Hindlimb muscle (tissue), 1 donor: ENCODE measurements at regions not wholly inside any gene's neighbourhood (a gene's known extent, or its start where the extent isn't known, plus 50 kb on each side); places are given as distances from the start of the nearest gene placed in this dataset.
"Not testable (repeated sequence)": the region's sequence is repeated elsewhere in the genome, so short reads cannot be mapped to it uniquely, and the experiment has no call there.

Experiments
- DNase-seq: peaks from one replicate; pipeline ENCODE4 v3.0.0-alpha.2; 2013

- DNase-seq: not testable (repeated sequence)
Observed at GRCh38 chr4:97437998-97438705, 705.1 kb downstream of the STPG2 start.

DNA sequence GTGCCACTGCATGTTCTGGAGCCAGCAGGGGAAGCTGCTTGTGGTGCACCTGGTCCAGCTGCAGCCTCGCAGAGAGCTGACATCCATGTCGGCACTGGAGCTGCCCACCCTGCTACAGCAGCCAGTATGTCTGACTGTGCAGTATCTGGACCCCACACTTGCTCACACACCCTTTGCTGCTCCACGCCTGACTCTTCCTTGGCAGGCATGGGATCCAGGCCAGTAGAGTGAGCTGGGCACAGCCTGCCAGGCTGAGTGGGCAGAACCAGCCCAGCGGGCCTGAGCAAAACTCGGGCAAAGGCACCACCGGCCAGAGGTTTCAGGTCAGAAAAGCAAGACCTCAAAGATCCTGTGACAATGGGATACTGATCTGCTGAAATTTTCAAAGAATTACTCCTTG, 690.1 kb downstream of the STPG2 start:
- no peak for DNase-seq

- DNase-seq: no peak
Observed at GRCh38 chr4:97457253-97457652, 686.0 kb downstream of the STPG2 start.

- DNase-seq: no peak
Observed at GRCh38 chr4:97468272-97468671, 675.0 kb downstream of the STPG2 start.

DNA sequence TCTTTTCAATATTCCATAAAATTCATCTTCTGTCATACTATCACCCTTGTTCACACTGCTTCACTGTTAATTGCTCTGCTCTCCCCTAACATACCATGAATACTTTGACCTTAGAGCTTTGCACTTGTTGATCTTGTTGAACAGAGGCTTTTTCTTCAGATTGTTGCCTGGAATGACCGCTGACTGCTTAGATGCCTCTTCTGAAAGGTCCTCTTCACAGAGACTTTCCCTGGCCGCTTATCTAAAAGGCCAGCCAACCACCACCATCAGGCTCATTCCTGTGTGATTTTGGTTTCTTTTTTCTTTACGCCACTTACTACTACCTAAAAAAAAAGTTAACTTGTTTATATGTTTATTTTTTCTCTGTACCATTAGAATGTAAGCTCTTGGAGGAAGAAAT, 667.7 kb downstream of the STPG2 start:
- DNase-seq: no peak

- DNase-seq: no peak
Observed at GRCh38 chr4:97477974-97478373, 665.3 kb downstream of the STPG2 start.

DNA sequence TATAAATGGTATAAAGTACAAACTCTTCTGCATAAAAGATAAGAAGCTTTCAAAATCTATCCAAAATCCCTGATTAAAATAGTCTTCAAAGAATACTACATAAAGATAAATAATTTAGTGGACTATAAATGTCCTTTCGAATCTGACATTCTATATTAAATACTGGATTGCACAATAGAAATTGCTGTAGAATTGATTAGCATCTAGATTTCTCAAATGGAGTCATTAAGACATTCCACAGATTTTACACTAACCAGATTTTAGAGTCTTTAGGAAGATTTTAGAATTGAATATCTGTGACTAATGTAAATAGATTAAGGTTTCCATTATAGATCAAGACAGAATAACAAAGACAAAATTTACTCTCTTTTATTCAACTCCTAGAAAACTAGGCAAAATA, 663.9 kb downstream of the STPG2 start:
- no peak for DNase-seq

GRCh38 chr4:97491856-97492255, 651.4 kb downstream of the STPG2 start:
- no peak for DNase-seq

DNA sequence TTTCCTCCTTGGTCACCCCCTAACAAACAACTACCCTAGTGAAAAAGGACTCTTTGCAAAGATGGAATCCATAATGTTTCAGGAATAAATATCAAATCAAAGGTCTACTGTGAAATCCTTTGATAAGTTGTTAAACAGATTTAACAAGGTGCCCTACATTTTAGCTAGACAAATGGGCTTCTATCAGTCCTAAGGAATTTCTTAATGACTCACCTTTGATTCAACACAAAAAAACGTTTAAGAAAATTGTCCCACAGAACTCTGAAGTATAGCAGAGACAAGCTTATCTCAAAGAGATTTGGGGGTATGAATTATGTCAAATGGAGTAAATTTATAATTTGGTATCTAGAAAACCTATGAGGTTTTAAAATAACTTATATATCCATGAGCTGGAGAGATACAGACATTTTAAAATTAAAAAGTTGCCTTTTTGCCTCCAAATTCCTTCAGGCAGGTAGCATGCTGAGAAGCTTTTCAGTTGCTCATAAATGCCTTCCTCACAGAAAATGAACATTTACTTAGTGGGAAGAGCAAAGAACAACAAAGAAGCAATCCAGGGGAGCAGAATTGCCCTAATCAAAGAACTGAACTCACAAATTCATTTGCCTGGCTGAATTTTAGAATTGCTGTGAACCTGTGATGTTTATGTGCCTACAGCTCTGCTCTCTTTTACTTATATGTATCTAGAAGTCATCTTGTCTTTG, 649.3 kb downstream of the STPG2 start:
- DNase-seq: no peak

DNA sequence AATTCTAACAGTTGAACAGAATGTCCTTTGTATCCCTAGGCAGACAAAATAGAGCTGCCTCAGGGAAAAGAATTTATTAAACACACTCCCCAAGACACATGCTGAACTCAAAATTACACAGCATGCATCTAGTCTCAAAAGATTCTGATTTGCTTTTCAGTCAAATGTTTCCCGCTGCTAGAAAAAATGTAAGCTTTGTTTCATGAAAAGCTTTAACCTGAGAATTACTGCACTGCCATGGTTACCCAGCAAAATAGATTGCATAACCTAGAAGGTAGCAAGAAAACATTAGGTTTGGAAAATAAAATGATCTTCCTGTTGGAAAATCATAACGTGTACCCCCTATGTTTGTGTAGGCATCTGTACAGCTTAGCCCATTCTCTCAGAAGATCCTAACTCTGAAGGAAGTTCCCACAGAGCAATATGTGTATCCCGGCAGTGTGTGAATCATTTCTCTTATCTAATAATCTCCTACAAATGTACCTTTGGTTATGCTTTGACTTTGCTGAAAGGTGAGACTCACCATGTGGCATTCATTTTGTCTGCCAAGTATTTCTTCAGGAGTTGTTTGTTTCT, 646.9 kb downstream of the STPG2 start:
- DNase-seq: no peak

DNA sequence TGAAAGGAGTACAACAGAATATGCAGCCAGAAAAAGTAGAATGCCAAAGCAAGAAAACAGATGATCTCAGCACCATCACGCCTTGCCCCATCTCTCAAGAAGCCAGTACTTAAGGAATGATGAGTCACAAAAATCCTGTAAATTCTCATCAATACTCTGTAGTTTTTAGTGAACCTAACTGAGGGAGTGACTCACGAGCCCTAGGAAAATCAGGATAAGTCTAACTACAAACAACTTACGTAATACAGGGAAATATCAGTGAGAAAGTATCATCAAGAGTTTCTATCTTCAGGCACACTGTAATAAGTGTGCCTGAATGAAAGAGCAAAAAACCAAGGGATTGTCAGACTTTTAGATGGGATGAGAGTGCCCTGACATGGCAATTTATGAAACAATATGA, 644.4 kb downstream of the STPG2 start:
- no peak for DNase-seq

- DNase-seq: no peak
Observed at GRCh38 chr4:97500423-97500822, 642.9 kb downstream of the STPG2 start.

GRCh38 chr4:97504713-97505112, 638.6 kb downstream of the STPG2 start:
- no peak for DNase-seq

DNA sequence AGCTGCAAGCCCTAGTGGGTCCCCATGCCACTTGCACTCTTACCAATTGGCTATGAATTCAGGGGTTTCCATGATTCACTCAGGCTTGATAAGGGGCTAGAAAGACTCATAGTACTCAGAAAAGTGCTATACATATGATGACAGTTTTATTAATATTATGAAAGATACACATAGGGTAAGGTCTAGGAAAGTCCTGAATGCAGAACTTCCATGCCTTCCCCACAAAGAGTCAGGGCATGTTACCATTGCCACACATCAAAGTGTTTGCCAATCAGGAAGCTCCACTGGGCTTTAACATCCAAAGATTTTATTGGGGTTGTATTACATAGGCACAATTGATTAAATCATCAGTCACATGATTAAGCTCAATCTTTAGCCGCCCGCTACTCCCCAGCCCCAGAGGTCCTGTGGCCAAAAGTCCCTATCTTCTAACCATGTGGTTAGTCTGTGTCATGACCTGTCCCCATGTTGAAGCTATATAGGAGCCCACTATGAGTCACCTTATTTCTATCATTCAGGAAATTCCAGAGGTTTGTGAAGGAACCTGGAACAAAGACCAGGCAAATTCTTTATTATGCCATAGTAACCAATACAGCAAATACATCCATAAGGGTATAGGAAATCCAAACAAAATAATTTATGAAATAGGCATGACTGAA, 635.6 kb downstream of the STPG2 start:
- no peak for DNase-seq
